Endometrium (tissue), 2 donors: ENCODE measurements at regions not wholly inside any gene's neighbourhood (a gene's known extent, or its start where the extent isn't known, plus 50 kb on each side); places are given as distances from the start of the nearest gene placed in this dataset.

Experiments
- FAIRE-seq: peaks from 2 replicates; lab custom pipeline; 2012; peaks lifted over from hg19 to GRCh38; lab: Jason Lieb, UNC
- donor health status: control.
- donor health status: control.

DNA sequence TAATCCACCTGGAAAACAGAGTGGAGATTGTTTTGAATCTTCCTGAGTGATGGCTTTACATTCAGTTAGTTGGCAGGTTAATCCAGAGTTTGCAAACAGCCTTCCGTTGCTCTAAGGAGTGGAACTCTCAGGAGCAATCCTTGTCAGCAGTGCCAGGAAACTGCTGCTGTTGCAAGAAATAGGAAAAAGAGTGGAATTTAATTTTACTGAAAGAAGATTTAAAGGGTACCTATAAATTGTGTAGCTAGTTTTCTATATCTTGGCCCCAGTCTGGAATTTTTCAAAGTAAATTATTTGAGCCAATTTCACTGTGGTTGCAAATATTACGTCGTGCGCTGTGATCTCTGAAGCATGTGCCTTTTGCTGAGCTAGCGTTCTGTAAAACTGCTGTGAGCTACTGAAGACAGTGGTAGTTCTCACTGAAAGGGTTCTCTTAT, 55.5 kb upstream of the SLC5A12 start:
- FAIRE-seq, result no peak

DNA sequence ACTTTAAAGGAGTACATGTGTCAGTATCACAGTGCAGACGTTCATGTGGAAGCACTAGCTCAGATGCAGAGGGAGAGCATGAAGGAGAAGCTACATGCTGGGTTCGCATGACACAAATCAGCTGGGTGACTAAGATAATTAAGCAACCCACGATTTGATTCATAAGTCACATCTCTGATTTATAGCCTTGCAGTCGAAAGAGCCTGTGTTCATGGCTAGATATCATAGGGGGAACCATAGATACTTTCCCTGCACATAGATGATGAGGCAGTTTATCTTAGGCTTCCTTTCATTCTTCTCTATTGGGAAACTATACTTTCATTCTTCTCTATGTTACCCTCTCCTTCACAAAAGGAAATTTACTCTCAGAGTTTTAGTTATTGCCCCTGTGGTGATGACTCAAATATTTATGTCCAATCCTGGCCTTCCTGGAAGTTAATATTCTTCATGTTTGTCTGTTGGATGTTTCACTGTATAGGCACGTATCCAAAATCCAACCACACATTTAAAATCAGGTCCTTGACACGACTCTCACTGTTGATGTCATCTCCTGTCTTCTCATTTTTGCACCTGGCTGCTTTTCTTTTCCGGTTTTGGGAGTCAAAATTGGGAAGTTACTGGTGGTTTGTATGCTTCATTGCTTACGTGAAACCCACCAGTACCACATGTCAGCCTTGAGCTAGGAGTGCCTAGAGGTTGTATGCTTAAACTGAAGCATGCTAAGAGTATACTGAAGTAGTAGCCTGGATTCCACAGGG, 56.3 kb upstream of the SLC5A12 start:
- no peak for FAIRE-seq

GRCh38 chr11:26779074-26779865, 57.4 kb upstream of the SLC5A12 start:
- FAIRE-seq, result no peak

GRCh38 chr11:26780376-26781085, 58.7 kb upstream of the SLC5A12 start:
- FAIRE-seq, result no peak

- no peak for FAIRE-seq
Observed at GRCh38 chr11:26782220-26782965, 60.5 kb upstream of the SLC5A12 start.

GRCh38 chr11:26783997-26784396, 62.1 kb upstream of the SLC5A12 start:
- no peak for FAIRE-seq

DNA sequence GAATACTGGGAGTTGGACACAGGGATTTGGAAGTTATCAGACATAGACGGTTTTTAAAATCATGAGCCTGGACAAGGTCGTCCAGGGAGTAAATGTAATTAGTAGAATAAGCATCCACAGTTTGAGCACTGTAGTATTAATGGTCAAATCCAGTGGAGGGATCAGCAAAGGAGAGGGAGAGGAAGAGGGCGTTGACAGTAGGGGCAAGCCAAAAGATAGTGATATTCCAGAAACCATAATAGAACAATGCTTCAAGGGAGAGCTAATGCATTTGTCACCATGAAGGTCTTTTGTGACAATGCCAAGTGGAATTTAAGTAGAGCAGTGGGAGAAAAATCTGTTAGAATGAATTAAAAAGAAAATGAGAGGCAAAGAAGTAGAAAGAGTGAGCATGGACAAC, 68.9 kb upstream of the SLC5A12 start:
- no peak for FAIRE-seq

- FAIRE-seq, result no peak
Observed at GRCh38 chr11:26792941-26793340, 71.1 kb upstream of the SLC5A12 start.

GRCh38 chr11:26793487-26793886, 71.6 kb upstream of the SLC5A12 start:
- FAIRE-seq, result no peak

DNA sequence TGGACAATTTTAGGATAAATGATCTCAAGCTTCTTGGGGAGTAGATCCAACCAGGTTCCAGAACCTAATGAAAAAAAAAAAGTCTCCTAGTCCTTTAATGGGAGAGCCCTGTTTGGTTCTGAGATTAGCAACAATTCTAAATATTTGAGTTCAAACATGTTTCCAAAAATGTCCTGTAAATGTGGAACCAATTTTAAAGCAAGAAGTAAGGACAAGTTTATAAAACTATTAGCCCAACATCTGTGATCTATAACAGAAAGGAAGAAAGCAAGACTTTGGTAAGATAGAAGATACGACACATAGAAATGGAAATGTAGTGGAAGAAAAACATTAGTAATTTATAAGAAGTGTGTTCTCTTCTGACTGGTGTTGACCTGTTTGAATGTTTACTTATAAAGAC, 79.7 kb upstream of the SLC5A12 start:
- no peak for FAIRE-seq

GRCh38 chr11:26805001-26805400, 83.1 kb upstream of the SLC5A12 start:
- no peak for FAIRE-seq

GRCh38 chr11:26806219-26806618, 84.4 kb upstream of the SLC5A12 start:
- no peak for FAIRE-seq

- peak; percentile 86 for FAIRE-seq
Observed at GRCh38 chr11:26820739-26821138, 98.9 kb upstream of the SLC5A12 start.

GRCh38 chr11:26823963-26824362, 102.1 kb upstream of the SLC5A12 start:
- no peak for FAIRE-seq

GRCh38 chr11:26827567-26828081, 105.8 kb upstream of the SLC5A12 start:
- FAIRE-seq, result no peak

DNA sequence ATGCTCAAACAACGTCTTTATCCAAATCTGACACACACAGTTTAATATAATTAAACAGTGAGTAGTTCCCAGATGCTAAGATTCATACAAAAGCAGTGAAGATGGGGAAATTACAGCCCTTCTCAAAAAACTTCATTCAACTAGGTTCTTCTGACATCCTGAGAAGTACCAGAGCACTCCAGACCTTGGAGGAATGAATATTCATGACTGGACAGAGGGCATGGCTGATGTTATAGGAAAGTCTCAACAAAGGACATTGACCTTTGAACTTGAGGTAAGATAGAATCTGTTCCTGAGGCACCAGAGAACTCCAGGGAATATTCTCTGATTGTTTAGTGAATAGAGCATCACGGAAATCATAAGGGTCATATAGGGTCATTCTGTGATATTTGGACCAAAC, 106.4 kb upstream of the SLC5A12 start:
- FAIRE-seq, result no peak

DNA sequence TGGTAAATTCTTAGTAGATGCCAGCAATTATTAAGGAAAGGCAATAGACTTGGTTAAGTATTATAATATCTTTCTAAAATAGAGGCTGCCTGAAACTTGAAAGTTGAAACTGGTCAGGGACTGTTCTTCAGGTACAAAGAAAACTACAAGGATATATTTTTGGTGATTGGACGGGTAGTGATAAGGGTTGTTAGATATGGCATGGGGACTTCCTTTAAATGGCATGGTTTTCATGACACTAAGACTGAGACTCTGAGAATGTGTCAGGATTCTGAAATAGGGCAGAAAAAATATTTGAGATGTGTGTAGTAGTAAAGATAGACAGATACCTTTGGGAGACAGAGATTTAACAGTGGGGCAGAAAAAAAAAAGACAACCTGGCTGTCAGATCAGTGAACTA, 108.4 kb upstream of the SLC5A12 start:
- FAIRE-seq, result no peak

DNA sequence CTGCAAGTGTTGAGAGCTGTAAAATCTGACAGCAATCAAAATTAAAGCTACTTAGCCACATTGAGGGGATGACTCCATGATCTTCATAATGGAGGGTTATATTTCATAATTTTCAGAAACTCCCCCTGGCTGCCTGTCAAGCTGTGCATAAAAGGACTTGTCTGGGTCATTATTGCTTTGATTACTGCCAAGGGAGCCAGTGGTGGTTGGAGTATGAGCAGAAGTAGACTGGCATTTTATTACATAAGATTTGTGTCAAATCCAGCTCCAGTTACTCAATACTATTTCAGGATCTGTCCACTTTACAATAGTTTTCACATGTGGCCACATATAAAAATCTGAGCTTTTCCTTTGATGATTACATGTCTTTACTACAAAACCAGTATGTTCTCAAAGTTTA, 108.9 kb upstream of the SLC5A12 start:
- FAIRE-seq, result no peak

DNA sequence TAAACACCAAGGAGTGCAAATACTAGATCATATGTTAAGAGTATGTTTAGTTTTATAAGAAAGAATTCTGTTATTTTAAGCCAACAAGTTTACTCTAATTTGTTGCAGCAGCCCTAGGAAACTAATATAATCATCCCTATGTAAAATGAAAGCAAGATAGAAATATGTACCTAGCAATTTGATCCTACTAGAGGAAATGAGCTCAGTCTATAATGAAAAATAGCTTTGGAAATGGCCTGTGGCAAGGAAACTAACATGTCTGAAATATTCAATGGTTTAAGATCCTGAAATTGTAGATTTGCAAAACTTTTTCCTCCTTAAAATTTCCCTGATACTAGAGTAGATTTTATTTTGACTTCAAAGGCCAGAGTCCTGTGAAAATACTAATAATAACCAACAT, 112.7 kb upstream of the SLC5A12 start:
- FAIRE-seq, result no peak

DNA sequence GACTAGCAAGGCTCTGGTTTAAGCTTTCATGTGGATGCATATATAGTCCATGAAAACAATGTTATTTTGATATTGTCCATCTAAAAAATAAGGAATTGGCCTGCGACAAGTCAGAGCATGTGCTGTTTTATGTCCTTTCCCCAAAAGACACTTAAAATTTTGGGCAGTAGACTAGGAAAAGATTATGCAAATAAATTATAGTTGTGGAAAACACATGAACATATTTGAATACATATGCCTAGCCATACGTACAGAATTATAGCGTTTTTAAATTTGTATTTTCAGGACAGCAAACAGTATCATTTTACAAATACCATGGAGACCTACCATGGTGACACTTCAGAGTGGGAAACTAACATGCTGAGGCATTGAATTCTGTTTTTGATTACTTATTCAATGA, 113.8 kb upstream of the SLC5A12 start:
- no peak for FAIRE-seq

GRCh38 chr11:26837154-26837553, 115.3 kb upstream of the SLC5A12 start:
- FAIRE-seq, result no peak
